GM23248 (cell line): ENCODE measurements at regions not wholly inside any gene's neighbourhood (a gene's known extent, or its start where the extent isn't known, plus 50 kb on each side); places are given as distances from the start of the nearest gene placed in this dataset.
"Not testable (repeated sequence)": the region's sequence is repeated elsewhere in the genome, so short reads cannot be mapped to it uniquely, and the experiment has no call there.

Source experiments
- DNase-seq: peaks from one replicate; pipeline ENCODE4 v3.0.0-alpha.2; 2015
- H2AFZ ChIP-seq: fragments of 200-600 bp; sonication (generic); 2 replicates; pipeline ENCODE4 v1.6.1; 2016; ENCODE audit warnings: antibody characterized with exemption
- H3F3A ChIP-seq: fragments of 200-600 bp; sonication (generic); 2 replicates; pipeline ENCODE4 v1.6.1; 2016; ENCODE audit warnings: mild to moderate bottlenecking, antibody characterized with exemption, mixed run types; ENCODE audit not compliant: insufficient read depth
- H3K27ac ChIP-seq: fragments of 200-600 bp; sonication (generic); 2 replicates; pipeline ENCODE4 v1.5.1; 2016; ENCODE audit warnings: mild to moderate bottlenecking
- H3K27me3 ChIP-seq: fragments of 200-600 bp; sonication (generic); replicated peaks from 2 replicates; pipeline ENCODE4 v1.6.1; 2016; ENCODE audit warnings: mild to moderate bottlenecking; ENCODE audit not compliant: insufficient read depth
- H3K36me3 ChIP-seq: fragments of 200-600 bp; sonication (generic); 2 replicates; pipeline ENCODE4 v1.6.1; 2016; ENCODE audit warnings: low read depth, mild to moderate bottlenecking
- H3K4me1 ChIP-seq: fragments of 200-600 bp; sonication (generic); 2 replicates; pipeline ENCODE4 v1.6.1; 2016; ENCODE audit warnings: mild to moderate bottlenecking; ENCODE audit not compliant: insufficient read depth
- H3K4me2 ChIP-seq: fragments of 200-600 bp; sonication (generic); one replicate; pipeline ENCODE4 v1.6.1; 2016; ENCODE audit warnings: mild to moderate bottlenecking; ENCODE audit not compliant: unreplicated experiment
- H3K4me3 ChIP-seq: fragments of 200-600 bp; sonication (generic); 2 replicates; pipeline ENCODE4 v1.5.1; 2016; ENCODE audit warnings: mild to moderate bottlenecking
- H3K79me2 ChIP-seq: fragments of 200-600 bp; sonication (generic); 2 replicates; pipeline ENCODE4 v1.6.1; 2016; ENCODE audit warnings: mild to moderate bottlenecking; ENCODE audit not compliant: insufficient read depth
- H3K9ac ChIP-seq: fragments of 200-600 bp; sonication (generic); 2 replicates; pipeline ENCODE4 v1.6.1; 2016; ENCODE audit warnings: mild to moderate bottlenecking
- H3K9me2 ChIP-seq: fragments of 200-600 bp; sonication (generic); 2 replicates; pipeline ENCODE4 v1.6.1; 2016; ENCODE audit warnings: mixed run types, mild to moderate bottlenecking, moderate library complexity; ENCODE audit not compliant: insufficient read depth
- H3K9me3 ChIP-seq: fragments of 200-600 bp; sonication (generic); one replicate; pipeline ENCODE4 v1.6.1; 2017; ENCODE audit warnings: low read depth
- H4K20me1 ChIP-seq: fragments of 200-600 bp; sonication (generic); 2 replicates; pipeline ENCODE4 v1.6.0; 2016; ENCODE audit not compliant: insufficient read depth
- EZH2 ChIP-seq: fragments of 200-600 bp; sonication (generic); IDR thresholded peaks from 2 replicates; pipeline ENCODE4 v1.6.1; 2018; ENCODE audit warnings: antibody characterized with exemption, mild to moderate bottlenecking; ENCODE audit not compliant: insufficient read depth, poor library complexity, severe bottlenecking
- EZH2phosphoT487 ChIP-seq: fragments of 200-600 bp; sonication (generic); IDR thresholded peaks from 2 replicates; pipeline ENCODE4 v1.6.1; 2018; ENCODE audit warnings: antibody characterized with exemption, moderate library complexity, mild to moderate bottlenecking, low read depth; ENCODE audit not compliant: insufficient read depth
- WGBS, 2 experiments: methylation state at CpG; one replicate each; pipeline ENCODE4 v1.1.6; 2015 to 2017; ENCODE audit warnings: low lambda C conversion rate in 2 of 2, low coverage in 1 of 2; ENCODE audit errors: missing lambda C conversion rate in 2 of 2; 5-methylcytosine and 5-hydroxymethylcytosine counted together
- in situ Hi-C: fragments of 300-500 bp; cut with MboI; formaldehyde crosslinking; loops from 2 replicates; pipeline ENCODE4 v1.15.0; 2020

- H3K27ac ChIP-seq, H3K36me3 ChIP-seq, H3K9me3 ChIP-seq, H4K20me1 ChIP-seq, H3K4me2 ChIP-seq, H2AFZ ChIP-seq, H3K9me2 ChIP-seq, in situ Hi-C loops, DNase-seq, H3K4me1 ChIP-seq, H3K79me2 ChIP-seq, H3K9ac ChIP-seq, H3K27me3 ChIP-seq, H3K4me3 ChIP-seq, H3F3A ChIP-seq: not testable (repeated sequence)
- WGBS, 2 experiments = 89 to 97% methylated on average over 8 to 9 of the region's 9 CpGs
Measured at GRCh38 chr6:71360556-71361335, 72.1 kb downstream of the OGFRL1 start.

- H4K20me1 ChIP-seq = no peaks in the 10 kb centered on the region
- no peaks in the 10 kb centered on the region for H3K79me2 ChIP-seq
- H3K4me3 ChIP-seq = no peak overlapping the region
- peaks cover 12% of the 10 kb centered on the region for H3F3A ChIP-seq
- no peak overlapping the region for H3K27ac ChIP-seq
- H3K9me2 ChIP-seq = no peaks in the 10 kb centered on the region
- H3K4me1 ChIP-seq = peaks cover 14% of the 10 kb centered on the region
- no peak for TF ChIP-seq EZH2phosphoT487
- no peak for TF ChIP-seq EZH2
- no peaks in the 10 kb centered on the region for H3K36me3 ChIP-seq
- no peaks in the 10 kb centered on the region for H3K9me3 ChIP-seq
- in situ Hi-C loops = no loop called here
- WGBS, 2 experiments = 96 to 97% methylated on average over 4 of the region's 4 CpGs
- H2AFZ ChIP-seq = no peak overlapping the region
- H3K27me3 ChIP-seq = no peaks in the 10 kb centered on the region
- no peak for DNase-seq
- no peak overlapping the region for H3K9ac ChIP-seq
- no peak overlapping the region for H3K4me2 ChIP-seq
Measured at GRCh38 chr6:71364889-71365542, 76.4 kb downstream of the OGFRL1 start.

GRCh38 chr6:71367756-71368155 is 79.1 kb downstream of the OGFRL1 start:
- H3K9ac ChIP-seq = no peak overlapping the region
- H4K20me1 ChIP-seq = no peaks in the 10 kb centered on the region
- no peaks in the 10 kb centered on the region for H3K27me3 ChIP-seq
- no peak overlapping the region for H3K4me3 ChIP-seq
- H3K79me2 ChIP-seq = no peaks in the 10 kb centered on the region
- no peak overlapping the region for H3K27ac ChIP-seq
- peaks cover 11% of the 10 kb centered on the region for H3K36me3 ChIP-seq
- in situ Hi-C loops = no loop called here
- H3F3A ChIP-seq = peaks cover 12% of the 10 kb centered on the region
- TF ChIP-seq EZH2 (no peak), EZH2phosphoT487 (no peak)
- DNase-seq = no peak
- 97 to 98% methylated on average over 3 of the region's 3 CpGs for WGBS, 2 experiments
- peaks cover 14% of the 10 kb centered on the region for H3K4me1 ChIP-seq
- H3K9me2 ChIP-seq = no peaks in the 10 kb centered on the region
- no peak overlapping the region for H3K4me2 ChIP-seq
- H3K9me3 ChIP-seq = no peaks in the 10 kb centered on the region
- no peak overlapping the region for H2AFZ ChIP-seq

- H3F3A ChIP-seq = peaks cover 12% of the 10 kb centered on the region
- no peak overlapping the region for H2AFZ ChIP-seq
- no peaks in the 10 kb centered on the region for H4K20me1 ChIP-seq
- WGBS, 2 experiments = 96% methylated on average over 2 of the region's 2 CpGs
- TF ChIP-seq EZH2phosphoT487 (no peak), EZH2 (no peak)
- H3K9me3 ChIP-seq = no peaks in the 10 kb centered on the region
- no peaks in the 10 kb centered on the region for H3K79me2 ChIP-seq
- H3K9ac ChIP-seq = no peak overlapping the region
- H3K36me3 ChIP-seq = peaks cover 13% of the 10 kb centered on the region
- H3K9me2 ChIP-seq = no peaks in the 10 kb centered on the region; the same call in 1 of the 2 replicates
- DNase-seq = no peak
- H3K4me2 ChIP-seq = no peak overlapping the region
- no peaks in the 10 kb centered on the region for H3K27me3 ChIP-seq
- H3K4me3 ChIP-seq = no peak overlapping the region
- in situ Hi-C loops = no loop called here
- H3K4me1 ChIP-seq = peaks cover 14% of the 10 kb centered on the region
- H3K27ac ChIP-seq = no peak overlapping the region
Measured at GRCh38 chr6:71368284-71368683, 79.7 kb downstream of the OGFRL1 start.
